ENCODE measurements at regions not wholly inside any gene's neighbourhood (a gene's known extent, or its start where the extent isn't known, plus 50 kb on each side); places are given as distances from the start of the nearest gene placed in this dataset.

GRCh38 chr5:171629221-171629620 is 156.4 kb upstream of the SMIM23 start:
- TF ChIP-seq RFX5 (IDR thresholded peaks at IDR 0.05) (no peak), CTCF (IDR thresholded peaks at IDR 0.05) (no peak), RAD21 (conservative IDR thresholded peaks at IDR 0.05 in 1 of 2, IDR thresholded peaks at IDR 0.05 in 1 of 2) (no peak)
- TF ChIP-seq, protein P1, sequence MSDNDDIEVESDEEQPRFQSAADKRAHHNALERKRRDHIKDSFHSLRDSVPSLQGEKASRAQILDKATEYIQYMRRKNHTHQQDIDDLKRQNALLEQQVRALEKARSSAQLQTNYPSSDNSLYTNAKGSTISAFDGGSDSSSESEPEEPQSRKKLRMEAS (IDR thresholded peaks at IDR 0.05) = no peak
